Activated gamma-delta T cell treated with Interleukin-2 at 50 U/mL for 16 hours (primary cell): ENCODE measurements at regions not wholly inside any gene's neighbourhood (a gene's known extent, or its start where the extent isn't known, plus 50 kb on each side); places are given as distances from the start of the nearest gene placed in this dataset.

Experiments used
- DNase-seq: peaks from one replicate; pipeline ENCODE4 v3.0.0-alpha.2; 2020

DNA sequence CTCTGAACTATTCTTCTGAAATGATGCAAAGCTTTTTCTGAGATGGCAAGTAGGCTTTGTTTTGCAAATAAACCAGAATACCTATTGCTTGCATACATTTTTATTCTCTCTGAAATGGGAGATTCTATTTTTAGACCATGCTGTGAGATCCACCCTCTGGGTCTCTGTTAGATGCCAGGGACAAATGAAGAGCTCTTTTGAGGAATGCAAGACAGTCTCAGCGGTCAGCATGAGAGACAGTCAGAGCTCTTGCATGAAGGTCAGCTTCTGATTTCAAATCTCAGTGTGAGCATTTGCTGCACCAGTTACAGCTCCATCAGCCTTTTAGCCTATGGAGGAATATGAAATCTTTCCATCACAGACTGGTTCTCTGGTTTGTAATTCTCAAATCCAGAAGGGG lies 429.9 kb upstream of the KLF6 start:
- no peak for DNase-seq

GRCh38 chr10:4213441-4213840 lies 428.4 kb upstream of the KLF6 start:
- DNase-seq, result no peak

DNA sequence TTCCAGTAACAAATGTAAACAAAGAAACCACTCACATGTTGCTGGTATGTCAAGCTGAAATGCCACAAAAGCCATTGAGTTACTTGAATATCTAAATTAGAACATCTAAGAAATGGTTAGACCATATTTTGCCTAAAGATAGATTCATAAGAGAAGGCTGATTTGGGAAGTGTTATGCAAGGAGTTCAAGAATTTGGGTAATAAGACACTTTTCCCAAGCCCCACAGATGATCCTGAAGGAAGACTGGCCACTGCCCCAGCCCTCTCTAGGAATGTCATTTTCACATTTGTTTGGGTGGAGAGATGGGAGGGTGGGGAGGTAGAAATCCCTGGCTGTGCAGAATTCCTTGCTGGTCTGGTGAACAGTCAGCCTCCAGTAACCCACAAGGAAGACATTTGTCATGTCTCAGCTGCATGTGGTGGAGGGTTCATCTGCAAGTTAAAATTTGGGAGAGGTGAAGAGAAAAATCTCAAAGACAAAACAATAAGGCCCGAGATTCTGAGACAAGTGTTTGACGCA lies 427.2 kb upstream of the KLF6 start:
- no peak for DNase-seq

DNA sequence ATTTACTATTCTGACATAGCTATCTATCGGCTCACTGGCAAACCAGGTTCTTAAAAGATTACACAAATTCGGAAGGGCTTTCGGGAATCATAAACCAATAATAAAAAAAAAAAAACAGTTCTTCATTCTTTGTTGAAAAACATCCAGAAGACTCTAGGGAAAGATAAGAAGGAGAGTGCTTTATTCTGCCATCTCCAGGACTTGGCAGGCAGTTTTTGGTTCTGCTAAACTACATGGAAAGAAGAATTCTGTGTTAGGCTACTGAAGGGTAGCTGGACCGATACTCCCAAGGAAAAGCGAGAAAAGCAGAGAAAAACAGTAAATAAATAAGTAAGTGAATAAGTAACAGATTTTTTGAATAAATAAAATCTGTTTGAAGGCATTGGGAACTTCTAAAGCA lies 423.5 kb upstream of the KLF6 start:
- no peak for DNase-seq

GRCh38 chr10:4205113-4205512 lies 420.1 kb upstream of the KLF6 start:
- DNase-seq, result no peak

GRCh38 chr10:4202938-4203337 lies 417.9 kb upstream of the KLF6 start:
- DNase-seq, result no peak

GRCh38 chr10:4201866-4202825 lies 417.1 kb upstream of the KLF6 start:
- no peak for DNase-seq

DNA sequence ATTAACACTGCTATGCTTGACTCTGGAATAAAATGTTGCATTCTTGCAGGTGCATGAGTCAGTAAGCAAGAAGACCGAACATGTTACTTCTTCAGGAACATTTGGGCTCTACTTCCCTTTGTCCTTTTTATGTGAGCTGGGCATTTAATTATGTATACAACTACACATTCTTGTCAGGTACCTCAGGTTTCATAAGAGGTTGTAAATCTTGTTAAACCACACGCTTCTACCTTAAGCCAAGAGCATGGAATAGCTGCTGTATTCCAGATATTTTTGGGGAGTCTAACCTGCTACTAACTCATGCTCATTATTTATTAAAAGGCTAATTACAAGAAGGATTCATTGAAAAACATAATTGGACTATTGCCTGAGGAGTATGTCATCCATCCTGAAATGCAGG lies 414.2 kb upstream of the KLF6 start:
- no peak for DNase-seq

DNA sequence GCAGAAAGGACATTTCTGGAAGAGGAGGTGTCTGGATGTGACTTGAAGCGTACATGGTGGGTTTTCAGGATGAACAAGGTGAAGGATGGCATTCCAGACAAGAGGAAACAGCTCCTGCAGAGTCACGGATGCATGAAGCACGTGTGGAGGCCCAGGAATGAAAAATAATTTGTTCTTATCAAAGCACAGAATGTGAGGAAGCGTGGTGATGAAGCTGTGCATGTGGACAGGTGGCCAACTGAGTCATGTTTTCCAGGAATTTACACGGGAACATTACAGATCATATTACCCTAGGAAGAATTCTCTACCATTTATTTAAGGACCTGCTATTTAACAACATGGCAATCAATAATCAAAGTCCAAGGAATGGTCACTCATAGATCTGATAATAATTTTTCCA lies 413.2 kb upstream of the KLF6 start:
- DNase-seq, result no peak

GRCh38 chr10:4197676-4198075 lies 412.7 kb upstream of the KLF6 start:
- no peak for DNase-seq

- DNase-seq, result no peak
These were observed 411.9 kb upstream of the KLF6 start for GRCh38 chr10:4196771-4197390.

DNA sequence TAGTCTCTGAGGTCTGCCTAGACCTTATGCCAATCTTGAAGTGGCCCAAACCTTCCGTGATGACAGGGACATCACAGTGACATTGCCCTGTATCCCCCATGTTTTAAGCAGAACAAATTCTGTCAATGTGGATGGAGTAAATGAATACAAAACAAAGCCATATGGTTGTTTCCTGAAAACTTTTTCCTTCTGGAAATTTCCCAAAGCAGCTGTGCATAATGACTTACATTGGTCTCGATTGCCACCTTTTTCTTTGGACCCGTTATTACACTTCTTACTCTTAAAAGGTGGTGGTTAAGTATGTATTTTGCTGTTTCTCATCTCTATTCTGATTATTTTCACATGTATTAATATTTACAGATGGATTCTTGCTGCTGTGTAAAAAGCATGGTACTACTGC lies 411.2 kb upstream of the KLF6 start:
- no peak for DNase-seq

GRCh38 chr10:4195213-4195612 lies 410.2 kb upstream of the KLF6 start:
- DNase-seq, result no peak

GRCh38 chr10:4194231-4194630 lies 409.2 kb upstream of the KLF6 start:
- no peak for DNase-seq

DNA sequence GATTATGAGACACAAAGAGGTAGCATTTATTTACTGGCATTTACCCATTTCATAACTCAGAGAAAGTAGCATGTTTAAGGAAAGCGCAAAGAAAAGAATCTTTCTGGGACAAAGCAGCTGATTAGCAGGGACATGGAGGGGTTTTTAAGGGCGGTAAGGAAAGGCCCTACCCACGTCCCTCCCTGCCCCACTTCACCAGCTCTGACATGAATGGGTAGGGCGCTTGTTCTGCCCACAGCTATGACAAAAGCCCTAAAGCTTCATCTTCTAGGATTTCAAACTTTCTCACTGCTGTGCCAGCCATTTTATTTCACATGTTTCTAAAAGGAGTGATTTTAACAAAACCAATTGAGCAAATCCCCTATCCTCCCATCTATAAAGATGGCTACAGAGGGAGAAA lies 406.9 kb upstream of the KLF6 start:
- DNase-seq, result no peak

DNA sequence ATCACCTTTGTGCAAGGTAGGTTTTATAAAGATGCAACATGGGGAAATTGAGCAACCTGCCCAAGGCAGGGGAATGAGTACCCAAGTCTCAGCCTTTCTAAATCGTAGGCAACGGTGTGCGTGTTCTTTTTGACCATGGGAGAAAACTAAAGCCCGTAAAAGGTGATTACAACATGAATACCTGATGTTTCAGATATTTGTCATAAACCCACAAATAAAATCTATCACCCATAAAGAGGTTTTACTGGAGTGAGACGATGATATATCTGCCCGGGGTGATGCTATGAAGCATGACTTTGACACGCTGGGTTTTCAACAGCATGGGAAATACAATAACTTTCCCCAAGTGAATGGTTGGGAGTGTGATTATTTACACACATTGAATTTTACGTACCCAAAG lies 406.3 kb upstream of the KLF6 start:
- no peak for DNase-seq

DNA sequence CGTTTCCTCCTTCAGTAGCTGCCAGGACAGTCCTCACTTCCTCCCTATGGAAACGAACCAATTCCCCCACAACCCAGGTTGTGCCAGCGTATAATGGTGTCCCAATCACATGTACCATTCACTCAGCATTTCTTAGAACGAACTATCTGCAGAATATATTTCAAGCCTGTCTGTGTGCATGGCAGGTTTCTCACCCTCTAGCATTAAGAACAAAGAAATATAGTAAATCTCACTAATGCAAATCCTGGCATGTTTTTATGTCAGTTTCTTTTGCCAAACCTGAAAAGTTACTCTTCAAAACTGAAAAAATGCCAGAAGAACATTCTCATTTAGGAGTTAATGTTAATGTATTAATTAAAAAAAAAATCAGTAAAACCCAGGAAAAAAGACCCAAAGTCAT lies 405.9 kb upstream of the KLF6 start:
- DNase-seq, result no peak

GRCh38 chr10:4189281-4189680 lies 404.3 kb upstream of the KLF6 start:
- no peak for DNase-seq

DNA sequence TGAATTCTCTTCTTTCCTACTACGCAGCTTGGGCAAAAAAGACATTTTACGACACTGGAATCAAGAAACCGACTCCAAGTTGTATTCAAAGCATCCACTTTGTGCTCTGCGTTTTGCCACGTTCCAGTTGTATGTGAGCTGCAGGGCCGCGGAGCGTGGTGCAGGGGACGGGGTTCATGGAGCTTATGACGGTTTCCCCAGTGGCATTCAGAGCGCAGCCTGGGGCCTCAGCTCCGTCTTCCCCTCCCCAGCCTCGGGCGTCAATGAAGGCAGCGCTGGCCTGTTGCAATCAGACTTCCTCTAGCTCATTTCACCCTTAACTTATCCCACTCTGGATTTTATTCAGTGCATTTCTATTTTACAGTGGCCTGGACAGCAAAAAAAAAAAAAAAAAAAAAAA lies 403.4 kb upstream of the KLF6 start:
- DNase-seq, result no peak

DNA sequence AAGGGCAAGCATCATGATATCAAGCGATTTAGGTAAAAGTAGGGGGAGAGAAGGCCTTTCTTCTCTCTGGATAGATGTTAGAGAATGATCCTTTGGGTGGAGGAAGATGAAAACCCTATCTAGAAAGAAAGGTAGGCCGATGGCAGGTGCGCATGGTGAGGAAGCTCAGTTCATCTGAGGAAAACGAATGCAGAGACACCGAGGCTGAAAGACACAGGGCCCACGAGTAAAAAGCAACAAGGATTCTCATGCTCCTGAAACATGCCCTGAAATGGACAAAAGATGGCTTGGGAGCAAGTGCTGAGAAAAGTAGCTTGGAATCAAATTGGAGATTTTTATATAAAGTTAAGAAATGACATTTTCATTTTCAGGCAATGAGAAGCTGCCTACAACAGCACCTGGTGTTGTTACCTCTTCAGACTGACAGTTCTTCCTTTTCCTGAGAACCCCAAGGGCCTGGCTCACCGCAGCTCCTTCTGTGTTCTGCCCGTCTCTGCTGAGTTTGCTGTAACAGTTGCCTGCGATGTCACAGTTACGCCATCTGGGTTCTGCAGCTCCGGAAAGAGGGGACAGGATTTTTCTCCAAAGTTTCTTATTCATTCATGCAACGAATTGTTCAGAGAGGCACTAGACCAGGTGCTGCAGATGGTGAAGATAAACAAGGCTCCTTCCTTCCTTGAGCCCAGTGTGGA lies 402.0 kb upstream of the KLF6 start:
- no peak for DNase-seq

DNA sequence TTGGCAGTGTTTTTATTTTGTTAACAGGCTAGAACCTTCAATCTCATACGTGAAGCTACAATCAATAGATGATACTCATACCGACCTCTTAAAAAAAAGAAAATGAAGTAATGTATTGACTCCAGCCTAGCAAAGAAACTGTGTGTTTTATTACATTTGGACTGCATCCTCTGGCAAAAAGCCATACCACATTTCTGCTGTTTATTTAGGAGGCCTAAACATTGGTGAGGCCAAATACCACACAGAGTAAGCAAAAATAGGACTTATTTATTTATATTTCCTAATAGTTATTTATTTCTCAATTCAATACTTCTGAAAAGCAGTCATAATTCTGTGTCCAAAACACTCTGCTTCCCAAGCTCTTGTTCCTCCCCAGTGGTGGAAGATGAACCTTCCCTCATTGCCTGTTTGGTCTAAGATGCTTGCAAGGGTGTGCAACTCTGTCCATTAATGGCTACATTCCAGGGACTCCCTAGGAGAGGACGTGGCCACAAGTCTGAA lies 398.8 kb upstream of the KLF6 start:
- no peak for DNase-seq

- no peak for DNase-seq
These were observed 396.6 kb upstream of the KLF6 start for GRCh38 chr10:4181621-4182049.

GRCh38 chr10:4181081-4181480 lies 396.1 kb upstream of the KLF6 start:
- DNase-seq, result no peak
